IPS-15b (cell line): ENCODE measurements at regions not wholly inside any gene's neighbourhood (a gene's known extent, or its start where the extent isn't known, plus 50 kb on each side); places are given as distances from the start of the nearest gene placed in this dataset.

Experiments used
- H3K27me3 ChIP-seq: one replicate; pipeline ENCODE4 v1.6.1; 2013; ENCODE audit warnings: low read length; ENCODE audit not compliant: control insufficient read depth, insufficient read depth
- H3K36me3 ChIP-seq: one replicate; pipeline ENCODE4 v1.6.1; 2013; ENCODE audit warnings: low read length; ENCODE audit not compliant: control insufficient read depth, insufficient read depth
- H3K4me1 ChIP-seq: one replicate; pipeline ENCODE4 v1.6.1; 2013; ENCODE audit warnings: mild to moderate bottlenecking, low read length; ENCODE audit not compliant: control insufficient read depth, insufficient read depth
- H3K4me3 ChIP-seq: one replicate; pipeline ENCODE4 v1.5.1; 2013; ENCODE audit warnings: low read depth, low read length
- H3K9ac ChIP-seq: one replicate; pipeline ENCODE4 v1.6.1; 2013; ENCODE audit warnings: low read depth, mild to moderate bottlenecking, low read length
- H3K9me3 ChIP-seq: one replicate; pipeline ENCODE4 v1.6.1; 2013; ENCODE audit warnings: mild to moderate bottlenecking, low read length; ENCODE audit not compliant: control insufficient read depth, insufficient read depth

GRCh38 chr14:38080696-38081095, 127.0 kb upstream of the SSTR1 start:
- peaks cover 13% of the 10 kb centered on the region for H3K4me1 ChIP-seq
- H3K9me3 ChIP-seq = no peaks in the 10 kb centered on the region
- no peak overlapping the region for H3K4me3 ChIP-seq
- H3K27me3 ChIP-seq = no peaks in the 10 kb centered on the region
- no peak overlapping the region for H3K9ac ChIP-seq
- no peaks in the 10 kb centered on the region for H3K36me3 ChIP-seq

- no peaks in the 10 kb centered on the region for H3K9me3 ChIP-seq
- peaks cover 13% of the 10 kb centered on the region for H3K4me1 ChIP-seq
- no peak overlapping the region for H3K9ac ChIP-seq
- H3K27me3 ChIP-seq = no peaks in the 10 kb centered on the region
- H3K4me3 ChIP-seq = no peak overlapping the region
- no peaks in the 10 kb centered on the region for H3K36me3 ChIP-seq
Observed at GRCh38 chr14:38083039-38083438, 124.7 kb upstream of the SSTR1 start.

DNA sequence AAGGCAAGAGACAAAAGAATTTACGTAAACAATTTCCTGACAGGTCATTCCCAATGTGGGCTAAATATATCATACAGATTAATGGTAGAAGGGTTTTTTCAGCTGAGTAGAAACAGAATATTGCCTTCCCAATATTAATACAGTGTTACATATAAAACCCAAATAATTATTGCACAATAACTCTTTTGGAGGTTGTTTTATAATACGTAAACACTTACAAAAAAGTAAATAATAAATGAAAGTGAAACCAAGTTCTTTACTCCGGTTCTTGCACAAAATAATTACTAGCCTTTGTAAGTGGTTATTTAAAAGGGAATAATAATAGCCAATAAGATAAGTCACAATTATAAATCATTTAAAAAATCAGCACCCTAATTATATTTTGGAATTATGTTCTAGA, 118.6 kb upstream of the SSTR1 start:
- H3K9me3 ChIP-seq = no peaks in the 10 kb centered on the region
- H3K4me3 ChIP-seq = no peak overlapping the region
- H3K9ac ChIP-seq = no peak overlapping the region

GRCh38 chr14:38090506-38090905, 117.2 kb upstream of the SSTR1 start:
- Histone ChIP-seq H3K27me3 (no peaks in the 10 kb centered on the region), H3K9me3 (no peaks in the 10 kb centered on the region), H3K9ac (no peak overlapping the region), H3K4me1 (no peaks in the 10 kb centered on the region), H3K36me3 (no peaks in the 10 kb centered on the region), H3K4me3 (no peak overlapping the region)

More for the DNA sequence above, 118.6 kb upstream of the SSTR1 start:
- Histone ChIP-seq H3K36me3 (no peaks in the 10 kb centered on the region), H3K4me1 (no peaks in the 10 kb centered on the region), H3K27me3 (no peaks in the 10 kb centered on the region)

DNA sequence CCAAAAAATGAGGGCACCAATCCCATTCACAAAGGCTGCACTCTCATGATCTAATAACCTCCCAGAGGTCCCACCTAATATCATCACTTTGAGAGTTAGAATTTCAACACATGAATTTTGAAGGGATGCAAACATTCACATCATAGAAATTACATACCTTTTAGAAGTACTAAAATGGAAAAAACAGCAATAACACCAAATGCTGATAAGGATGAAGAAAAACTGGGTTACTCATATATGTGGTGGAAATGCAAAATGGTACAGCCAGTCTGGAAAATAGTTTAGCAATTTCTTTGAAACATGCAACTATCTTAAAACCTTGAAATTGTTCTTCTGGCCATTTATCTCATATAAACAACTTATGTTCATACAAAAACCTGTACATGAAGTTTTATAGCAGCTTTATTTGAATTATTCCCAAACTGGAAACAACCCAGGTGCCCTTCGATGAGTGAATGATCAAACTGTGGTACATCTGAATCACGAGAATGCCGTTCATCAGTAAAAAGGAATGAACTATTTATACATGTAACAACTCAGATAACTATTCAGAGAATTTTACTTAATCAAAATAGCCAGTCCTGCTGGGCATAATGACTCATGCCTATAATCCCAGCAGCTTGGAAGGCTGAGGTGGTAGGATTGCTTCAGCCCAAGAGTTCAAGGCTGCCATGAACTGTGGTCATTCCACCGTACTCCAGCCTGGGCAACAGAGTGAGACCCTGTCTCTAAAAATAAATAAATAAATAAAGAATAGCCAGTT, 109.4 kb upstream of the SSTR1 start:
- Histone ChIP-seq H3K9me3 (no peaks in the 10 kb centered on the region), H3K27me3 (no peaks in the 10 kb centered on the region), H3K4me3 (no peak overlapping the region), H3K9ac (no peak overlapping the region), H3K36me3 (no peaks in the 10 kb centered on the region), H3K4me1 (no peaks in the 10 kb centered on the region)

DNA sequence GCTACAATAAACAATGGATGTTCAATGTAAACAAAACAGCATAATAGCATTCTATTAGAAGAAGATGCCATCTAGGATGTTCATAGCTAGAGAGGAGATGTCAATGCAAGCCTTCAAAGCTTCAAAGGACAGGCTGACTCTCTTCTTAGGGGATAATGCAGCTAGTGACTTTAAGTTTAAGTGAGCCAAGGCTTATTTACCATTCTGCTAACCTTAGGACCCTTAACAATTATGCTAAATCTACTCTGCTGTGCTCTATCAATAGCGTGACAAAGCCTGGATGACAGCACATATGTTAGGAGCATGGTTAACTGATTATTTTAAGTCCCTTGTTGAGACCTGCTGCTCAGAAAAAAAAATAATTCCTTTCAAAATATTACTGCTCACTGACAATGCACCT, 106.0 kb upstream of the SSTR1 start:
- no peaks in the 10 kb centered on the region for H3K27me3 ChIP-seq
- no peaks in the 10 kb centered on the region for H3K9me3 ChIP-seq
- H3K9ac ChIP-seq = no peak overlapping the region
- no peaks in the 10 kb centered on the region for H3K4me1 ChIP-seq
- H3K36me3 ChIP-seq = no peaks in the 10 kb centered on the region
- H3K4me3 ChIP-seq = no peak overlapping the region

DNA sequence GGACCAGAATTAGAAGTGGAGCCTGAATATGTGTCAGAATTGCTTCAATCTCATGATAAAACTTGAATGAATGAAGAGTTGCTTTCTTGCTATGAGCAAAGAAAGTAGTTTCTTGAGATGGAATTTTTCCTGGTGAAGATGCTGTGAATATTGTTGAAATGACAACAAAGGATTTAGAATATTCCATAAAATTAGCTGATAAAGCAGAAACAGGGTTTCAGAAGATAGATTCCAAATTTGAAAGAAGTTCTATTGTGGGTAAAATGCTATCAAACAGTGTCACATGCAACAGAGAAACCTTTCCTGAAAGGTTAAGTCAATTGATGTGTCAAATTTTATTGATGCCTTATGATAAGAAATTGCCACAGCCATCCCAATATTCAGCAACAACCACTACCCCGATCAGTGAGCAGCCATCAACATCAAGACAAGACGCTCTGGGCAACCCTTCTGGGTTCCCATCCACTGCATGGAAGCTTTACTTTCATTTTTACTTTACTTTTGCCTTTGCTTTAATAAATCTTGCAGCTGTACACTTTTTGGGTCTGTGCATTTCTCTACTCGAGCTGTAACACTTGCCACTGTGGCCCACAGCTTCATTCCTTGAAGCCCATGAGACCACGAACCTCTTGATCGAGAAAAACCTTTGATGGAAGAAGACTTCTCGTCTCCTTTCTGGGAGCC, 104.0 kb upstream of the SSTR1 start:
- no peaks in the 10 kb centered on the region for H3K27me3 ChIP-seq
- no peaks in the 10 kb centered on the region for H3K9me3 ChIP-seq
- H3K9ac ChIP-seq = no peak overlapping the region
- no peaks in the 10 kb centered on the region for H3K4me1 ChIP-seq
- H3K4me3 ChIP-seq = no peak overlapping the region
- no peaks in the 10 kb centered on the region for H3K36me3 ChIP-seq

- Histone ChIP-seq H3K9me3 (no peaks in the 10 kb centered on the region), H3K27me3 (no peaks in the 10 kb centered on the region), H3K4me1 (no peaks in the 10 kb centered on the region), H3K4me3 (no peak overlapping the region), H3K9ac (no peak overlapping the region), H3K36me3 (no peaks in the 10 kb centered on the region)
Observed at GRCh38 chr14:38105106-38105702, 102.5 kb upstream of the SSTR1 start.

GRCh38 chr14:38107216-38107631, 100.5 kb upstream of the SSTR1 start:
- H3K9ac ChIP-seq = no peak overlapping the region
- no peaks in the 10 kb centered on the region for H3K4me1 ChIP-seq
- H3K36me3 ChIP-seq = no peaks in the 10 kb centered on the region
- H3K27me3 ChIP-seq = no peaks in the 10 kb centered on the region
- no peak overlapping the region for H3K4me3 ChIP-seq
- H3K9me3 ChIP-seq = no peaks in the 10 kb centered on the region

GRCh38 chr14:38108681-38109080, 99.0 kb upstream of the SSTR1 start:
- Histone ChIP-seq H3K9ac (no peak overlapping the region), H3K9me3 (no peaks in the 10 kb centered on the region), H3K4me1 (peaks cover 7% of the 10 kb centered on the region), H3K36me3 (no peaks in the 10 kb centered on the region), H3K27me3 (no peaks in the 10 kb centered on the region), H3K4me3 (no peak overlapping the region)

GRCh38 chr14:38110258-38110657, 97.4 kb upstream of the SSTR1 start:
- H3K4me1 ChIP-seq = peaks cover 10% of the 10 kb centered on the region
- no peaks in the 10 kb centered on the region for H3K36me3 ChIP-seq
- H3K4me3 ChIP-seq = no peak overlapping the region
- no peaks in the 10 kb centered on the region for H3K27me3 ChIP-seq
- H3K9ac ChIP-seq = no peak overlapping the region
- no peaks in the 10 kb centered on the region for H3K9me3 ChIP-seq

DNA sequence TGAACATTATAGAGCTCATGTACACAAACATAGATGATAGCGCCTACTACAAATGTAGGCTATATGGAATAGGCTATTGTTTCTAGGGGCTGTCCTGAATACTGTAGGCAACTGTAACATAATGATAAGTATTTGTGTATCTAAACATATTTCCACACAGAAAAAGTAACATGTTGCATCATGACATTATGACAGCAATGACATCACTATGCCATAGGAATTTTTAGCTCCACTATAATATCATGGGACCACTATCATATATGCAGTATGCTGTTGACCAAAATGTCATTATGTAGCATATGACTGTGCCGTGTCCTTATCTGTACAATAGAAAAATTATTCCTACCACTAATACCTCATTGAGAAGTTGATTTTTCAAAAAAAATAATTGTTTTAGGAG, 96.7 kb upstream of the SSTR1 start:
- H3K9me3 ChIP-seq = no peaks in the 10 kb centered on the region
- H3K4me1 ChIP-seq = peaks cover 10% of the 10 kb centered on the region
- H3K36me3 ChIP-seq = no peaks in the 10 kb centered on the region
- no peaks in the 10 kb centered on the region for H3K27me3 ChIP-seq
- H3K9ac ChIP-seq = no peak overlapping the region
- no peak overlapping the region for H3K4me3 ChIP-seq
